ENCODE measurements at regions not wholly inside any gene's neighbourhood (a gene's known extent, or its start where the extent isn't known, plus 50 kb on each side); places are given as distances from the start of the nearest gene placed in this dataset.
A peak's percentile ranks its signal among the peaks of the same experiment; 100 is the strongest.
"Not testable (repeated sequence)": the region's sequence is repeated elsewhere in the genome, so short reads cannot be mapped to it uniquely, and the experiment has no call there.

GRCh38 chr12:89150789-89151188 is 201.5 kb downstream of the DUSP6 start:
- DNase-seq; POLR2A ChIA-PET; H3K4me3 ChIP-seq (ENCODE audit: control insufficient read depth in 1 of 7, extremely low read depth in 1 of 7, insufficient read depth in 4 of 7, low read depth in 2 of 7, low read length in 6 of 7); H3K9me3 ChIP-seq (ENCODE audit: control extremely low read depth in 1 of 5, control insufficient read depth in 4 of 5, insufficient read depth in 2 of 5, low read depth in 1 of 5, low read length in 4 of 5); H3K27me3 ChIP-seq (replicated peaks in 2 of 5; ENCODE audit: control insufficient read depth in 4 of 5, insufficient read depth in 5 of 5, low read length in 4 of 5); H3K36me3 ChIP-seq (ENCODE audit: control insufficient read depth in 4 of 4, insufficient read depth in 4 of 4, low read length in 3 of 4); H3K27ac ChIP-seq (ENCODE audit: insufficient read depth in 1 of 2, low read depth in 1 of 2, low read length in 2 of 2, poor library complexity in 1 of 2, severe bottlenecking in 2 of 2): not testable (repeated sequence)
- peaks cover 0 to 11% (median 2%) of the 10 kb centered on the region in 4 experiments for H3K4me1 ChIP-seq (ENCODE audit: control extremely low read depth in 1 of 4, control insufficient read depth in 4 of 4, insufficient read depth in 4 of 4, low read length in 3 of 4)
- CTCF ChIA-PET: interaction anchor here (1.3 kb wide), 1 partner anchor 21 kb away, joined by 3 read pairs; no protein-coding TSS in a partner anchor
- WGBS (ENCODE audit: insufficient coverage): 100% methylated on average over 2 of the region's 3 CpGs

GRCh38 chr12:89140602-89141238 is 211.6 kb downstream of the DUSP6 start:
- Histone ChIP-seq H3K27ac (ENCODE audit: insufficient read depth in 1 of 2, low read depth in 1 of 2, low read length in 2 of 2, poor library complexity in 1 of 2, severe bottlenecking in 2 of 2) (no peak overlapping the region), H3K4me3 (ENCODE audit: control insufficient read depth in 1 of 7, extremely low read depth in 1 of 7, insufficient read depth in 4 of 7, low read depth in 2 of 7, low read length in 6 of 7) (no peak overlapping the region), H3K4me1 (ENCODE audit: control extremely low read depth in 1 of 4, control insufficient read depth in 4 of 4, insufficient read depth in 4 of 4, low read length in 3 of 4) (no peaks in the 10 kb centered on the region), H3K27me3 (replicated peaks in 2 of 5; ENCODE audit: control insufficient read depth in 4 of 5, insufficient read depth in 5 of 5, low read length in 4 of 5) (no peaks in the 10 kb centered on the region), H3K36me3 (ENCODE audit: control insufficient read depth in 4 of 4, insufficient read depth in 4 of 4, low read length in 3 of 4) (no peaks in the 10 kb centered on the region), H3K9me3 (ENCODE audit: control extremely low read depth in 1 of 5, control insufficient read depth in 4 of 5, insufficient read depth in 2 of 5, low read depth in 1 of 5, low read length in 4 of 5) (no peaks in the 10 kb centered on the region)
- DNase-seq: no peak
- WGBS (ENCODE audit: insufficient coverage): 97% methylated on average over 3 of the region's 6 CpGs
- ChIA-PET POLR2A (no interaction called here), CTCF (interaction anchor here (0.9 to 1.3 kb wide), 3 partner anchors 15 to 25 kb away, joined by 3 to 4 read pairs (median 3); no protein-coding TSS in a partner anchor)

- Histone ChIP-seq H3K27me3 (replicated peaks in 2 of 5; ENCODE audit: control insufficient read depth in 4 of 5, insufficient read depth in 5 of 5, low read length in 4 of 5) (no peaks in the 10 kb centered on the region), H3K36me3 (ENCODE audit: control insufficient read depth in 4 of 4, insufficient read depth in 4 of 4, low read length in 3 of 4) (no peaks in the 10 kb centered on the region), H3K9me3 (ENCODE audit: control extremely low read depth in 1 of 5, control insufficient read depth in 4 of 5, insufficient read depth in 2 of 5, low read depth in 1 of 5, low read length in 4 of 5) (no peaks in the 10 kb centered on the region), H3K4me1 (ENCODE audit: control extremely low read depth in 1 of 4, control insufficient read depth in 4 of 4, insufficient read depth in 4 of 4, low read length in 3 of 4) (no peaks in the 10 kb centered on the region), H3K4me3 (ENCODE audit: control insufficient read depth in 1 of 7, extremely low read depth in 1 of 7, insufficient read depth in 4 of 7, low read depth in 2 of 7, low read length in 6 of 7) (no peak overlapping the region), H3K27ac (ENCODE audit: insufficient read depth in 1 of 2, low read depth in 1 of 2, low read length in 2 of 2, poor library complexity in 1 of 2, severe bottlenecking in 2 of 2) (no peak overlapping the region)
- no CpG with 5 or more reads among the region's 1 CpG for WGBS (ENCODE audit: insufficient coverage)
- ChIA-PET CTCF (interaction anchor here (0.9 to 1.3 kb wide), 3 partner anchors 14 to 25 kb away, joined by 3 to 4 read pairs (median 3); no protein-coding TSS in a partner anchor), POLR2A (no interaction called here)
- DNase-seq: no peak
Measured at GRCh38 chr12:89140141-89140540, 212.2 kb downstream of the DUSP6 start.

- DNase-seq: no peak
- 100% methylated on average over 2 of the region's 4 CpGs for WGBS (ENCODE audit: insufficient coverage)
- ChIA-PET CTCF (interaction anchor here (1.3 kb wide), 1 partner anchor 13 kb away, joined by 3 read pairs; no protein-coding TSS in a partner anchor), POLR2A (no interaction called here)
- H3K36me3 ChIP-seq (ENCODE audit: control insufficient read depth in 4 of 4, insufficient read depth in 4 of 4, low read length in 3 of 4): no peaks in the 10 kb centered on the region
- no peaks in the 10 kb centered on the region for H3K4me1 ChIP-seq (ENCODE audit: control extremely low read depth in 1 of 4, control insufficient read depth in 4 of 4, insufficient read depth in 4 of 4, low read length in 3 of 4)
- H3K4me3 ChIP-seq (ENCODE audit: control insufficient read depth in 1 of 7, extremely low read depth in 1 of 7, insufficient read depth in 4 of 7, low read depth in 2 of 7, low read length in 6 of 7): no peak overlapping the region
- H3K27ac ChIP-seq (ENCODE audit: insufficient read depth in 1 of 2, low read depth in 1 of 2, low read length in 2 of 2, poor library complexity in 1 of 2, severe bottlenecking in 2 of 2): no peak overlapping the region
- no peaks in the 10 kb centered on the region for H3K9me3 ChIP-seq (ENCODE audit: control extremely low read depth in 1 of 5, control insufficient read depth in 4 of 5, insufficient read depth in 2 of 5, low read depth in 1 of 5, low read length in 4 of 5)
- no peaks in the 10 kb centered on the region for H3K27me3 ChIP-seq (replicated peaks in 2 of 5; ENCODE audit: control insufficient read depth in 4 of 5, insufficient read depth in 5 of 5, low read length in 4 of 5)
Measured at GRCh38 chr12:89139390-89139789, 212.9 kb downstream of the DUSP6 start.

- CTCF ChIA-PET: no interaction called here
- no peak overlapping the region for H3K4me3 ChIP-seq (ENCODE audit: control insufficient read depth in 1 of 7, extremely low read depth in 1 of 7, insufficient read depth in 4 of 7, low read depth in 2 of 7, low read length in 6 of 7)
- H3K4me1 ChIP-seq (ENCODE audit: control extremely low read depth in 1 of 4, control insufficient read depth in 4 of 4, insufficient read depth in 4 of 4, low read length in 3 of 4): no peaks in the 10 kb centered on the region
- no peak overlapping the region for H3K27ac ChIP-seq (ENCODE audit: insufficient read depth in 1 of 2, low read depth in 1 of 2, low read length in 2 of 2, poor library complexity in 1 of 2, severe bottlenecking in 2 of 2)
- H3K27me3 ChIP-seq (replicated peaks in 2 of 5; ENCODE audit: control insufficient read depth in 4 of 5, insufficient read depth in 5 of 5, low read length in 4 of 5): no peaks in the 10 kb centered on the region
- no peaks in the 10 kb centered on the region for H3K36me3 ChIP-seq (ENCODE audit: control insufficient read depth in 4 of 4, insufficient read depth in 4 of 4, low read length in 3 of 4)
- POLR2A ChIA-PET: no interaction called here
- H3K9me3 ChIP-seq (ENCODE audit: control extremely low read depth in 1 of 5, control insufficient read depth in 4 of 5, insufficient read depth in 2 of 5, low read depth in 1 of 5, low read length in 4 of 5): no peaks in the 10 kb centered on the region
- DNase-seq: no peak
Measured at GRCh38 chr12:89138048-89138852, 214.1 kb downstream of the DUSP6 start.

- DNase-seq: peak in 2 of 3 donors; percentile 50 to 59
- POLR2A ChIA-PET: no interaction called here
- H3K4me3 ChIP-seq (ENCODE audit: control insufficient read depth in 1 of 7, extremely low read depth in 1 of 7, insufficient read depth in 4 of 7, low read depth in 2 of 7, low read length in 6 of 7): no peak overlapping the region
- CTCF ChIA-PET: interaction anchor here (1.4 kb wide), 1 partner anchor 31 kb away, joined by 4 read pairs; no protein-coding TSS in a partner anchor
- no peaks in the 10 kb centered on the region for H3K9me3 ChIP-seq (ENCODE audit: control extremely low read depth in 1 of 5, control insufficient read depth in 4 of 5, insufficient read depth in 2 of 5, low read depth in 1 of 5, low read length in 4 of 5)
- H3K36me3 ChIP-seq (ENCODE audit: control insufficient read depth in 4 of 4, insufficient read depth in 4 of 4, low read length in 3 of 4): no peaks in the 10 kb centered on the region
- no peaks in the 10 kb centered on the region for H3K27me3 ChIP-seq (replicated peaks in 2 of 5; ENCODE audit: control insufficient read depth in 4 of 5, insufficient read depth in 5 of 5, low read length in 4 of 5)
- H3K27ac ChIP-seq (ENCODE audit: insufficient read depth in 1 of 2, low read depth in 1 of 2, low read length in 2 of 2, poor library complexity in 1 of 2, severe bottlenecking in 2 of 2): no peak overlapping the region
- no peaks in the 10 kb centered on the region for H3K4me1 ChIP-seq (ENCODE audit: control extremely low read depth in 1 of 4, control insufficient read depth in 4 of 4, insufficient read depth in 4 of 4, low read length in 3 of 4)
Measured at GRCh38 chr12:89135976-89136634, 216.2 kb downstream of the DUSP6 start.
